ENCODE measurements at regions not wholly inside any gene's neighbourhood (a gene's known extent, or its start where the extent isn't known, plus 50 kb on each side); places are given as distances from the start of the nearest gene placed in this dataset.

DNA sequence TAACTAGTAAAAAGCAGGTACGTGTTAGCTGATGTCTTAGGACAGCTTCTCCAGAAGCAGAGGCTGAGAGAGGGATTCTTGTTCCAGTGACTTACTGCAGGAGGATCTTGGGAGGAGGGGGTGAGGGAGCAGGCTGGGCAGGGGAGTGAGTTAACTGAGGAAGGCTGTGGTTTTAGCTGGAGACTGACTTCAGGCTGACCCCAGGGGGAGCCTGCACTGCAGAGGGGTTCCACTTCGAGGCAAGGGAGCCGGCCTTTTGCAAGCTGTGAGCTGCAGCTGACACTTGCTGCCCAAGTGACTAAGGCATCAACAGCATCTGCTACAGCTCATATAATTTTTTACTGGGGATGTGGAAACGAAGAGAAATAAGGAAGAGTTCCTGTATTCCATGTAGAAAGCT, 50.4 kb upstream of the SOD1 start:
- Mint-ChIP-seq H3K27ac (no peak overlapping the region), H3K4me1 (ENCODE audit: low read depth) (peaks cover 7% of the 10 kb centered on the region), H3K4me3 (no peak overlapping the region), H3K9me3 (peaks cover 10% of the 10 kb centered on the region), H3K27me3 (ENCODE audit: insufficient read depth) (peaks cover 8% of the 10 kb centered on the region), H3K36me3 (ENCODE audit: low read depth) (peaks cover 2% of the 10 kb centered on the region)
- no peak for DNase-seq (ENCODE audit: low spot score)
- intact Hi-C loops (cut with micrococcal nuclease) = no loop called here

- Mint-ChIP-seq H3K4me3 (no peak overlapping the region), H3K4me1 (ENCODE audit: low read depth) (peaks cover 7% of the 10 kb centered on the region), H3K27ac (no peak overlapping the region), H3K9me3 (peaks cover 10% of the 10 kb centered on the region), H3K36me3 (ENCODE audit: low read depth) (peaks cover 2% of the 10 kb centered on the region), H3K27me3 (ENCODE audit: insufficient read depth) (peaks cover 12% of the 10 kb centered on the region)
- DNase-seq (ENCODE audit: low spot score) = no peak
- intact Hi-C loops (cut with micrococcal nuclease) = no loop called here
Measured at GRCh38 chr21:31607791-31608190, 51.7 kb upstream of the SOD1 start.

DNA sequence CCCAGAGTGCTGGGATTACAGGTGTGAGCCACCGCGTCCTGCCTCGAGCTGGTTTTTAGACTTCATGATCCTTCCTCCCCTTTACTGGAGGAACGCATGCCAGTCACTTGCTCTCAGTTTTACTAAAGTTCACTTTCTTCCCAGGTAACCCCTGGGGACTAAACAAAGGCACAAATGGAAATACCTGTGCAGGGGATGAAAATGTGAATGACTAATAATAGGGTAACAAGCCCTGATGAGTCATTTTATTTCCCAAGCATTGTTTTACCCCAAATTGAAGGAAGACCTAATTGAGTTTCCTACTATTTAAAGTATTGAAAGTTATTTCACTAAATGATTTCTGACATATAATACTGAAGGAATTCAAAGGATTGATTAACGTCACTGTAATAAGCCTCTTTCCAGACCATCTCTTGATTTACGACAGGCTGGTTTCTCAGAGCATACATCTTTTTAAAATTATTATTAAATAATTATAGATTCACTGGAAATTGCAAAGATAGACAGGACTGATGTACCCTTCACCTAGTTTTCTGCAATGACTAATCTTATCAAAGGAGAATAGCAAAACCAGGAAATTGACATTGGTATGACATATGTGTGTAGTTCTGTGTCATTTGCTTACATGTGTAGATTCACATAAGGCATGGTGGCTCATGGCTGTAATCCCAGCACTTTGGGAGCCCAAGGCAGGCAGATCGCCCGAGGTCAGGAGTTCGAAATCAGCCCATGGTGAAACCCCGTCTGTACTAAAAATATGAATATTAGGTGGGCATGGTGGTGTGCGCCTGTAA, 53.2 kb upstream of the SOD1 start:
- no peaks in the 10 kb centered on the region for H3K36me3 Mint-ChIP-seq (ENCODE audit: low read depth)
- intact Hi-C loops (cut with micrococcal nuclease) = no loop called here
- peaks cover 7% of the 10 kb centered on the region for H3K4me1 Mint-ChIP-seq (ENCODE audit: low read depth)
- H3K9me3 Mint-ChIP-seq = peaks cover 7% of the 10 kb centered on the region
- no peak overlapping the region for H3K27ac Mint-ChIP-seq
- H3K27me3 Mint-ChIP-seq (ENCODE audit: insufficient read depth) = peaks cover 11% of the 10 kb centered on the region
- no peak for DNase-seq (ENCODE audit: low spot score)
- H3K4me3 Mint-ChIP-seq = no peak overlapping the region

DNA sequence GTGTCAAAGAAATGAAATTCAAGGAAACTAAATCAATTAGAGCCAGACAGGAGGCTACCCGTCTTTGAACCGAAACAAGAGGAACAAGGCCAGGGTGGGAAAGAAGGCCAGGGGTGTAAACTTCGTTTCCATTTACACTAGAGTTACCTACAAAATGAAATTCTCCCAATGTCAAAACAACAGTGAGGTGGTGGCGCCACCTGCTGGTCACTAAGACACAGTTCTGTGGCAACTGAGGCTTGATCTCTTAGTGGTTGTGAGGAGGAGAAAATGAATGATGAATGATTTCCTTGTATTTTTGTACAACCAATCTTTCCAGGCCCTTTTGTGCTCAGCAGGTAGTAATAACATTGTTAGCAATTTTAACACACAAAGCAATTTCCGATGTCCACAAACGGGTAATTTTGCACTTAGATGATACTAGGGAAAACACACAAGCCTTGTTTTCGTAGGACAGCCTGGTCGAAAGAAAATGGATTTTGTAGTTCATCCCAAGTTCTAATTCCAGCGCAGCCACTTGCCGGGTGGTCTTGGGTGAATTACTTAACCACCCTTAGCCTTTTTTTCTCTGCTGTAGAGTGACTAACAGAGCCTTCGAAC, 54.8 kb upstream of the SOD1 start:
- H3K4me3 Mint-ChIP-seq = no peak overlapping the region
- H3K4me1 Mint-ChIP-seq (ENCODE audit: low read depth) = peaks cover 7% of the 10 kb centered on the region
- H3K36me3 Mint-ChIP-seq (ENCODE audit: low read depth) = no peaks in the 10 kb centered on the region
- no peak overlapping the region for H3K27ac Mint-ChIP-seq
- DNase-seq (ENCODE audit: low spot score) = peak; percentile 39
- peaks cover 11% of the 10 kb centered on the region for H3K27me3 Mint-ChIP-seq (ENCODE audit: insufficient read depth)
- intact Hi-C loops (cut with micrococcal nuclease) = loop anchor here (1.0 kb wide), 3 partner anchors 24 to 506 kb away; no protein-coding TSS in a partner anchor
- no peaks in the 10 kb centered on the region for H3K9me3 Mint-ChIP-seq

DNA sequence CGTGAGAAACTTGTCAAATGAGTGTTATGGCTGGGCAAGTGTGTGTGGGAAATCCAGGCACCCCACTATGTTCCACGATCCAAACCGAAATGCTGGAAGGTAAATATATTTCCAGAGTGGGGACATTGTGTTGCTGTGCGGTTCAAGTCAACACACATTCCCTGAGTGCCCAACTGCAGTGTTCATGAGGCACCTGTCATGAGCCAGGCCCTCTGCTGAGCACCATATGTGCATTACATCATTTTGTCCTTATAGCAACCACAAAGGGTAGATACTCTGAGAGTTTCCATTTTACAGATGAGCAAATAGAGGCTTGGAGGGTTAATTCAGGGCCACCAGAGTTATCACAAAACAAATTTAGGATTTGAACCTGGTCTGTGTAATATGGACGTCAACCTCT, 59.9 kb upstream of the SOD1 start:
- Mint-ChIP-seq H3K9me3 (no peaks in the 10 kb centered on the region), H3K4me1 (ENCODE audit: low read depth) (peaks cover 3% of the 10 kb centered on the region), H3K27ac (no peak overlapping the region), H3K27me3 (ENCODE audit: insufficient read depth) (peaks cover 14% of the 10 kb centered on the region), H3K4me3 (no peak overlapping the region), H3K36me3 (ENCODE audit: low read depth) (no peaks in the 10 kb centered on the region)
- no peak for DNase-seq (ENCODE audit: low spot score)
- intact Hi-C loops (cut with micrococcal nuclease) = no loop called here

- H3K27me3 Mint-ChIP-seq (ENCODE audit: insufficient read depth) = peaks cover 14% of the 10 kb centered on the region
- no peak for DNase-seq (ENCODE audit: low spot score)
- no peak overlapping the region for H3K27ac Mint-ChIP-seq
- H3K4me1 Mint-ChIP-seq (ENCODE audit: low read depth) = no peaks in the 10 kb centered on the region
- H3K9me3 Mint-ChIP-seq = no peaks in the 10 kb centered on the region
- intact Hi-C loops (cut with micrococcal nuclease) = no loop called here
- H3K4me3 Mint-ChIP-seq = no peak overlapping the region
- H3K36me3 Mint-ChIP-seq (ENCODE audit: low read depth) = no peaks in the 10 kb centered on the region
Measured at GRCh38 chr21:31599013-31599412, 60.5 kb upstream of the SOD1 start.

DNA sequence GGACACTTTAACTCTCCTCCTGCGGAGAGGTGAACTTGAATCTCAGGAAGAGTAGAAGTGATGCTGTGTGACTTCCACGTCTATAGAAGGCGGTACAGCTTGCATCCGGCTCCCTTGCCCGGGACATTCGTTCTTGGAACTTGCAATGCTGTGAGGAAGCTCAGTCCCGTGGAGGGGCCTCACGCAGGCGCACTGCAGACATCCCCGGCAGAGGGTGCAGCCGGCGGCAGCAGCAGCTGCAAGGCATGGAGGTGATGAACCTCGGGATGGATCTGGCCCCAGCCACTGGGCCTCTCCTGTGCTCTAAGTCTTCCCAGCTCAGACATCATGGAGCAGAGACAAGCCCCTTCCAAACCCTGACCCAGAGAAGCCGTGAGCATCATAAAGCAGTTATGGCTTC, 61.8 kb upstream of the SOD1 start:
- no peak for DNase-seq (ENCODE audit: low spot score)
- no peak overlapping the region for H3K27ac Mint-ChIP-seq
- intact Hi-C loops (cut with micrococcal nuclease) = no loop called here

DNA sequence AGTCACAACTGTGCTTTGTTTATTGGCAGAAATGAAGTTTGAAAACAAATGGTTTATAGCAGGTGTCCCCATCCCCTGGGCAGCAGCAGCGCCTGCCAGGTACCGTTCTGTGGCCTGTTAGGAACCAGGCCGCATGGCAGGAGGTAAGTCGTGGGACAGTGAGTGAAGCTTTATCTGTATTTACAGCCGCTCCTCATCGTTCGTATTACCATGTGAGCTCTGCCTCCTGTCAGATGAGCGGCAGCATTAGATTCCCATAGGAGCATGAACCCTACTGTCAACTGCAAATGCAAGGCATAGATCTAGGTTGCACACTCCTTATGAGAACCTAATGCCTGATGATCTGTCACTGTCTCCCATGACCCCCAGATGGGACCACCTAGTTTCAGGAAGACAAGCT, 63.4 kb upstream of the SOD1 start:
- no peaks in the 10 kb centered on the region for H3K9me3 Mint-ChIP-seq
- no peaks in the 10 kb centered on the region for H3K4me1 Mint-ChIP-seq (ENCODE audit: low read depth)
- H3K36me3 Mint-ChIP-seq (ENCODE audit: low read depth) = no peaks in the 10 kb centered on the region
- intact Hi-C loops (cut with micrococcal nuclease) = no loop called here
- no peak overlapping the region for H3K27ac Mint-ChIP-seq
- DNase-seq (ENCODE audit: low spot score) = no peak
- peaks cover 8% of the 10 kb centered on the region for H3K27me3 Mint-ChIP-seq (ENCODE audit: insufficient read depth)
- H3K4me3 Mint-ChIP-seq = no peak overlapping the region

More for the DNA sequence above, 61.8 kb upstream of the SOD1 start:
- Mint-ChIP-seq H3K27me3 (ENCODE audit: insufficient read depth) (peaks cover 9% of the 10 kb centered on the region), H3K4me3 (no peak overlapping the region), H3K4me1 (ENCODE audit: low read depth) (no peaks in the 10 kb centered on the region), H3K9me3 (no peaks in the 10 kb centered on the region), H3K36me3 (ENCODE audit: low read depth) (no peaks in the 10 kb centered on the region)

DNA sequence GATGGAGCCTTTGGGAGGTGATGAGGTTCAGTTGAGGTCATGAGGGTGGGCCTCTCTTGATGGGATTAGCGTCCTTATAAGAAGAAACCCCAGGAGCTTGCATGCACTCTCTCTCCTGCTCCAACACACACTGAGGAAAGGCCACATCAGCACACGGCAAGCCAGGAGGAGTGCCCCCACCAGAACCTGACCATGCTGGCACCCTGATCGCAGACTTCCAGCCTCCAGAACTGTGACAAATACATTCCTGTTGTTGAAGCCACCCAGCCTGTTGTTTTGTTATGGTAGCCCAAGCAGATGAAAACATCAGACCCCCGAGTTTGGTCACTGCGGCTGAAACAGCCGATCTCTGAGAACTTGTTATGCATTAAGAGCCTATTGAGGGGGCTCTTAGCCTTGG, 64.8 kb upstream of the SOD1 start:
- Mint-ChIP-seq H3K36me3 (ENCODE audit: low read depth) (no peaks in the 10 kb centered on the region), H3K27ac (no peak overlapping the region), H3K4me1 (ENCODE audit: low read depth) (no peaks in the 10 kb centered on the region), H3K4me3 (no peak overlapping the region), H3K9me3 (no peaks in the 10 kb centered on the region), H3K27me3 (ENCODE audit: insufficient read depth) (peaks cover 8% of the 10 kb centered on the region)
- no peak for DNase-seq (ENCODE audit: low spot score)
- intact Hi-C loops (cut with micrococcal nuclease) = no loop called here

DNA sequence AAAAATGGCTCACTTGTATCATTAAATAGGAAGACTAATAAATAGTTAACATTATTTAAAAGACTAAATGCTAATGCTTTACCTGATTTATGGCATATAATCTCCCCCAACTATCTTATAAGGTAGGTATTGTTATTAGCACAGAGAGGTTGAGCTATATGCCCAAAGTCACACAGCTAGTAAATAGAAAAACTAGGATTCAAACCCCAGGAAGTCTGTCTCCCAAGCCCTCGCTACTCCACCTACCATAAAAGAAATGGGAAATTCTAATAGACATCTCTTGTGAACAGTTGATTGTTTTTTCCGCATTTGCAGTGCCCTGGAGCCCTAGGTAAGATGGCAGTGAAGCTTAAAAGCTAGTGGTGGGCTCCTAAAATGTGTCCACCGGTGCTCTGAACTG, 65.2 kb upstream of the SOD1 start:
- intact Hi-C loops (cut with micrococcal nuclease) = no loop called here
- H3K9me3 Mint-ChIP-seq = no peaks in the 10 kb centered on the region
- H3K27me3 Mint-ChIP-seq (ENCODE audit: insufficient read depth) = peaks cover 8% of the 10 kb centered on the region
- no peak overlapping the region for H3K27ac Mint-ChIP-seq
- no peak for DNase-seq (ENCODE audit: low spot score)
- no peaks in the 10 kb centered on the region for H3K4me1 Mint-ChIP-seq (ENCODE audit: low read depth)
- no peak overlapping the region for H3K4me3 Mint-ChIP-seq
- no peaks in the 10 kb centered on the region for H3K36me3 Mint-ChIP-seq (ENCODE audit: low read depth)

DNA sequence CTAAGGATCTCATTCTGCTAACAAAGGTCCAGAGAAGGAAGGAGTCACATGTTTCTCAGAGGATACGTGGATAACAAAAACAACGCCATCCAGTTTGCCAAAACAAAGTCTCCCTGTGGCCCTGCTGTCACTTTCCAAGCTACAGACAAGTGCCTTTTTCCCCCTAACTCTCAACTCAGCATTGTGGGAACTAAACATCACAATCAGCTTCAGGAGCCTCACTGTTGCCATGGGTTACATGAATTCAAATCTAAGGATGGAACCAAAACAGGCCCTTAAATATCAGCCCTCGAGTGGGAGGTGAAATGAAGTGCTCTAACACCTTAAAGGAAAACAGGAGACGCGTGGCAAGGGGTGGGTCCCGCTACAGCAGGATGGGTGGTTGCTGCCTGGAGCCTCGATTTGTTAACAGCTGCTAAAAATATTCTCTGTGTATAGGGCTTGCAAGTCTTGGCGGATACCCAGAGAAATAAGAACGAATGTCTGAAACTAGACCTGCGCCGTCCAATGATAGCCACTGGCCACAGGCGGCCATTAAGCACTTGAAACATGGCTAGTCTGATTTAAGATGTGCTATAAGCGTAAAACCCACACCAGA, 66.4 kb upstream of the SOD1 start:
- H3K9me3 Mint-ChIP-seq = no peaks in the 10 kb centered on the region
- H3K27ac Mint-ChIP-seq = no peak overlapping the region
- no peak overlapping the region for H3K4me3 Mint-ChIP-seq
- intact Hi-C loops (cut with micrococcal nuclease) = no loop called here
- H3K4me1 Mint-ChIP-seq (ENCODE audit: low read depth) = no peaks in the 10 kb centered on the region
- DNase-seq (ENCODE audit: low spot score) = no peak
- H3K27me3 Mint-ChIP-seq (ENCODE audit: insufficient read depth) = peaks cover 8% of the 10 kb centered on the region
- no peaks in the 10 kb centered on the region for H3K36me3 Mint-ChIP-seq (ENCODE audit: low read depth)

- Mint-ChIP-seq H3K4me3 (no peak overlapping the region), H3K4me1 (ENCODE audit: low read depth) (no peaks in the 10 kb centered on the region), H3K9me3 (no peaks in the 10 kb centered on the region), H3K27me3 (ENCODE audit: insufficient read depth) (peaks cover 8% of the 10 kb centered on the region), H3K36me3 (ENCODE audit: low read depth) (no peaks in the 10 kb centered on the region), H3K27ac (no peak overlapping the region)
- DNase-seq (ENCODE audit: low spot score) = no peak
- intact Hi-C loops (cut with micrococcal nuclease) = no loop called here
Measured at GRCh38 chr21:31592516-31592915, 67.0 kb upstream of the SOD1 start.

GRCh38 chr21:31589820-31590219, 69.7 kb upstream of the SOD1 start:
- peaks cover 3% of the 10 kb centered on the region for H3K27me3 Mint-ChIP-seq (ENCODE audit: insufficient read depth)
- H3K4me3 Mint-ChIP-seq = no peak overlapping the region
- H3K27ac Mint-ChIP-seq = no peak overlapping the region
- H3K4me1 Mint-ChIP-seq (ENCODE audit: low read depth) = no peaks in the 10 kb centered on the region
- intact Hi-C loops (cut with micrococcal nuclease) = no loop called here
- H3K9me3 Mint-ChIP-seq = no peaks in the 10 kb centered on the region
- DNase-seq (ENCODE audit: low spot score) = no peak
- no peaks in the 10 kb centered on the region for H3K36me3 Mint-ChIP-seq (ENCODE audit: low read depth)

All from activated T-helper 1 cell treated with anti-CD3 and anti-CD28 coated beads, Interleukin-12 subunit alpha, Interleukin-12 subunit beta, Interleukin-2, Interleukin-4 antibody, amounts not matched to agents 30 ng/mL and 10 ng/mL and 1 ng/mL, durations not matched to agents 14 hours and 24 hours and 36 hours (primary cell).